HL-60 (cell line): ENCODE measurements at regions not wholly inside any gene's neighbourhood (a gene's known extent, or its start where the extent isn't known, plus 50 kb on each side); places are given as distances from the start of the nearest gene placed in this dataset.

Experiments used
- GABPA ChIP-seq: IDR thresholded peaks from 2 replicates; pipeline ENCODE4 v1.6.1; 2012; ENCODE audit warnings: low read depth
- TF ChIP-seq, protein P1 (sequence below): IDR thresholded peaks from one replicate; pipeline ENCODE4 v1.5.1; 2011; ENCODE audit warnings: low read length, control low read depth, inconsistent platforms; ENCODE audit not compliant: insufficient read depth
- TF ChIP-seq, protein P2 (sequence below): IDR thresholded peaks from 2 replicates; pipeline ENCODE4 v1.6.1; 2012; ENCODE audit warnings: low read depth; ENCODE audit not compliant: insufficient replicate concordance

DNA sequence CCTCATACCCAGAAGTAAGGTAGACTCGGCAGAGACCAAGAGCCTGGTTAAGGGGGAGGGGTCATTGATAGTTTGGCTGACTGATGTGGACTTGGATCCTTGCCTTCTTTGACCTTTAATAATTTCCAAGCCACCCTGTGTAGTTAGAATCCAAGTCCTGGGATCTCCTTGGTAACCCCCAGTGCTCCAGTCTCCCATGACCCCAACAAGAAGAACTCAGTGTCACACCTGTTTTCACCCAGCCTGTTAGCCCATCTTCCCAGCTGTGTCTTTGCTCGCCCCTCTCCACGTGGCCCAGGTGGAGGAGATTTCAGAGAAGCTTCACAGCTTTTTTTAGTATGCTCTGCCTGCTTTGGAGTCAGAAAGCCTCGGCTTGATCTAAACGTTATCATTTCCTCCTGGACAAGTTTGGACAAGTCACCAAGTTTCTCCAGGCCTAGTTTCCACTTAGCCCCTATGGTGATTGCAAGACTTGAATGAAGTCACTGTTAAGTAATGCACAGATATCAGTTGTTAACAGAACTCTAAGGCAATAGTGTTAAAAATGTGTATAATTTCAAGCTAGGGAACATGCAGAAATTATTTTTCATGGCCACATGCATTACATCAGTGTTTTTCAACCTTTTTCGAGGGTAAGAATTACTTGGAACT is 170.0 kb downstream of the TMEM38B start:
- TF ChIP-seq, protein P1, sequence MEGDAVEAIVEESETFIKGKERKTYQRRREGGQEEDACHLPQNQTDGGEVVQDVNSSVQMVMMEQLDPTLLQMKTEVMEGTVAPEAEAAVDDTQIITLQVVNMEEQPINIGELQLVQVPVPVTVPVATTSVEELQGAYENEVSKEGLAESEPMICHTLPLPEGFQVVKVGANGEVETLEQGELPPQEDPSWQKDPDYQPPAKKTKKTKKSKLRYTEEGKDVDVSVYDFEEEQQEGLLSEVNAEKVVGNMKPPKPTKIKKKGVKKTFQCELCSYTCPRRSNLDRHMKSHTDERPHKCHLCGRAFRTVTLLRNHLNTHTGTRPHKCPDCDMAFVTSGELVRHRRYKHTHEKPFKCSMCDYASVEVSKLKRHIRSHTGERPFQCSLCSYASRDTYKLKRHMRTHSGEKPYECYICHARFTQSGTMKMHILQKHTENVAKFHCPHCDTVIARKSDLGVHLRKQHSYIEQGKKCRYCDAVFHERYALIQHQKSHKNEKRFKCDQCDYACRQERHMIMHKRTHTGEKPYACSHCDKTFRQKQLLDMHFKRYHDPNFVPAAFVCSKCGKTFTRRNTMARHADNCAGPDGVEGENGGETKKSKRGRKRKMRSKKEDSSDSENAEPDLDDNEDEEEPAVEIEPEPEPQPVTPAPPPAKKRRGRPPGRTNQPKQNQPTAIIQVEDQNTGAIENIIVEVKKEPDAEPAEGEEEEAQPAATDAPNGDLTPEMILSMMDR = no peak
- no peak for TF ChIP-seq GABPA
- TF ChIP-seq, protein P2, sequence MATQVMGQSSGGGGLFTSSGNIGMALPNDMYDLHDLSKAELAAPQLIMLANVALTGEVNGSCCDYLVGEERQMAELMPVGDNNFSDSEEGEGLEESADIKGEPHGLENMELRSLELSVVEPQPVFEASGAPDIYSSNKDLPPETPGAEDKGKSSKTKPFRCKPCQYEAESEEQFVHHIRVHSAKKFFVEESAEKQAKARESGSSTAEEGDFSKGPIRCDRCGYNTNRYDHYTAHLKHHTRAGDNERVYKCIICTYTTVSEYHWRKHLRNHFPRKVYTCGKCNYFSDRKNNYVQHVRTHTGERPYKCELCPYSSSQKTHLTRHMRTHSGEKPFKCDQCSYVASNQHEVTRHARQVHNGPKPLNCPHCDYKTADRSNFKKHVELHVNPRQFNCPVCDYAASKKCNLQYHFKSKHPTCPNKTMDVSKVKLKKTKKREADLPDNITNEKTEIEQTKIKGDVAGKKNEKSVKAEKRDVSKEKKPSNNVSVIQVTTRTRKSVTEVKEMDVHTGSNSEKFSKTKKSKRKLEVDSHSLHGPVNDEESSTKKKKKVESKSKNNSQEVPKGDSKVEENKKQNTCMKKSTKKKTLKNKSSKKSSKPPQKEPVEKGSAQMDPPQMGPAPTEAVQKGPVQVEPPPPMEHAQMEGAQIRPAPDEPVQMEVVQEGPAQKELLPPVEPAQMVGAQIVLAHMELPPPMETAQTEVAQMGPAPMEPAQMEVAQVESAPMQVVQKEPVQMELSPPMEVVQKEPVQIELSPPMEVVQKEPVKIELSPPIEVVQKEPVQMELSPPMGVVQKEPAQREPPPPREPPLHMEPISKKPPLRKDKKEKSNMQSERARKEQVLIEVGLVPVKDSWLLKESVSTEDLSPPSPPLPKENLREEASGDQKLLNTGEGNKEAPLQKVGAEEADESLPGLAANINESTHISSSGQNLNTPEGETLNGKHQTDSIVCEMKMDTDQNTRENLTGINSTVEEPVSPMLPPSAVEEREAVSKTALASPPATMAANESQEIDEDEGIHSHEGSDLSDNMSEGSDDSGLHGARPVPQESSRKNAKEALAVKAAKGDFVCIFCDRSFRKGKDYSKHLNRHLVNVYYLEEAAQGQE = no peak
